Caco-2 (cell line): ENCODE measurements at regions not wholly inside any gene's neighbourhood (a gene's known extent, or its start where the extent isn't known, plus 50 kb on each side); places are given as distances from the start of the nearest gene placed in this dataset.

Experiments
- BruUV-seq: library from RNA; stranded (reverse); fragments of 400-500 nt; replicated peaks from 2 replicates; lab custom pipeline; 2021; lab: Mats Ljungman, UMichigan
- CTCF ChIA-PET: fragments of 300-600 bp; sonication (Branson Sonifier 250); formaldehyde crosslinking; loops from one replicate; lab custom pipeline; 2022; ENCODE audit warnings: antibody characterized with exemption; lab: Charles Lee
- POLR2A ChIA-PET: fragments of 300-600 bp; sonication (Branson Sonifier 250); formaldehyde crosslinking; loops from one replicate; lab custom pipeline; 2022; ENCODE audit warnings: antibody characterized with exemption; lab: Charles Lee
- DNase-seq, 2 experiments: peaks; one replicate each; pipeline versions ENCODE4 v3.0.0 to v3.0.0-alpha.2; 2020 to 2022
- H3K27me3 ChIP-seq: replicated peaks from 2 replicates; pipeline ENCODE4 v1.6.0; 2011; ENCODE audit warnings: low read length; ENCODE audit not compliant: control insufficient read depth, insufficient read depth
- H3K36me3 ChIP-seq: 2 replicates; pipeline ENCODE4 v1.5.1; 2011; ENCODE audit warnings: low read length; ENCODE audit not compliant: control insufficient read depth, insufficient read depth
- H3K4me1 ChIP-seq: fragments of 250-450 bp; sonication (Bioruptor Pico); 2 replicates; pipeline ENCODE4 v1.5.1; 2020; ENCODE audit warnings: mild to moderate bottlenecking
- H3K4me3 ChIP-seq: 2 replicates; pipeline ENCODE4 v1.5.1; 2011; ENCODE audit warnings: low read depth, mild to moderate bottlenecking, control low read depth, low read length
- H3K9me3 ChIP-seq: fragments of 250-450 bp; sonication (Bioruptor Pico); 2 replicates; pipeline ENCODE4 v1.5.1; 2020; ENCODE audit warnings: mild to moderate bottlenecking, moderate library complexity
- H3K27ac Mint-ChIP-seq: one replicate; pipeline ENCODE4 v1.8.0; 2022; ENCODE audit warnings: mixed read lengths; ENCODE audit not compliant: unreplicated experiment
- H3K27me3 Mint-ChIP-seq: one replicate; pipeline ENCODE4 v1.8.0; 2022; ENCODE audit warnings: mixed read lengths; ENCODE audit not compliant: insufficient read depth, unreplicated experiment
- H3K36me3 Mint-ChIP-seq: one replicate; pipeline ENCODE4 v1.8.0; 2022; ENCODE audit warnings: mild to moderate bottlenecking, mixed read lengths; ENCODE audit not compliant: insufficient read depth, unreplicated experiment
- H3K4me1 Mint-ChIP-seq: one replicate; pipeline ENCODE4 v1.8.0; 2022; ENCODE audit warnings: low read depth, mixed read lengths; ENCODE audit not compliant: unreplicated experiment
- H3K4me3 Mint-ChIP-seq: one replicate; pipeline ENCODE4 v1.8.0; 2022; ENCODE audit warnings: mild to moderate bottlenecking, moderate library complexity, mixed read lengths; ENCODE audit not compliant: unreplicated experiment
- H3K9me3 Mint-ChIP-seq: one replicate; pipeline ENCODE4 v1.8.0; 2022; ENCODE audit warnings: mixed read lengths; ENCODE audit not compliant: unreplicated experiment
- intact Hi-C: fragments of 100-400 bp; cut with micrococcal nuclease; formaldehyde crosslinking; loops from one replicate; pipeline ENCODE4 v1.10.0; 2022; ENCODE audit not compliant: unreplicated experiment
- TF ChIP-seq, protein P1 (sequence below), 2 experiments: fragments of 200-600 bp in 1 of 2; IDR thresholded peaks; 1 replicate in 1 of 2; 2 replicates in 1 of 2; pipeline versions ENCODE4 v1.5.1 to v1.8.0; 2011 to 2022; ENCODE audit warnings: antibody characterized with exemption in 1 of 2, control low read depth in 1 of 2, inconsistent platforms in 1 of 2, low read depth in 1 of 2, low read length in 1 of 2, mild to moderate bottlenecking in 1 of 2, moderate library complexity in 1 of 2; ENCODE audit not compliant: insufficient read depth in 1 of 2, severe bottlenecking in 1 of 2, unreplicated experiment in 1 of 2

GRCh38 chr17:77354670-77355455 lies 214.1 kb downstream of the SEC14L1 start:
- DNase-seq, result no peak
- no peak overlapping the region for H3K4me3 ChIP-seq

DNA sequence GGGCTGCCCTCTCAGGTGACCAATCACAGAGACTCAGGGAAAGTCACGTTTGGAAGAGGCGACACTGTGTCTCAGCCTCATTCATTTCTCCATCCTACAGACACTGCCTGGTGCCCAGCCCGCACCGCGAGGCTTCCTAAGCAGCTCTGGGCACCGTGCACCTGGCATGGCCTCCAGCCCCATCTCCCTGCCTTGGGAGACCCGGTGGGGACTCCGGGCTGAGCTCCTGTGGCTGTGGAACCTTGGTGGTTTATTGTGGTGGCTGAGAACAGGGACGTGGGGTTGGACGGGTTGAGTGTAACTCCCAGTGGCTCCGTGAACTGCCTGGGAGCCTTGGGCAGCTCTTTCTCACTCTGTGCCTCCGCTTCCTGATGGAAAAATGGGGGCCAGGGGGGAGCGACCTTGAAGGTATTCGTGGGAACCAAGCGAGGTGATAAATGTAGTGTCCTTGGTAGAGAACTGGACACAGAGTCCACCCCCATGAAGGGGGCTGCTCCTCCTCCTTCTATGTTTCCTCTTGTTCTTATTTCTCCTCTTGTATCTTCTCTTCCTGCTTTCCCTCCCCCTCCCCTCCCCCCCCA lies 215.4 kb downstream of the SEC14L1 start:
- peaks cover 15% of the 10 kb centered on the region for H3K9me3 Mint-ChIP-seq
- H3K27me3 ChIP-seq, result no peaks in the 10 kb centered on the region
- peaks cover 75% of the 10 kb centered on the region for H3K36me3 Mint-ChIP-seq
- no peaks in the 10 kb centered on the region for H3K4me1 ChIP-seq
- H3K9me3 ChIP-seq, result peaks cover 17% of the 10 kb centered on the region
- TF ChIP-seq, protein P1, sequence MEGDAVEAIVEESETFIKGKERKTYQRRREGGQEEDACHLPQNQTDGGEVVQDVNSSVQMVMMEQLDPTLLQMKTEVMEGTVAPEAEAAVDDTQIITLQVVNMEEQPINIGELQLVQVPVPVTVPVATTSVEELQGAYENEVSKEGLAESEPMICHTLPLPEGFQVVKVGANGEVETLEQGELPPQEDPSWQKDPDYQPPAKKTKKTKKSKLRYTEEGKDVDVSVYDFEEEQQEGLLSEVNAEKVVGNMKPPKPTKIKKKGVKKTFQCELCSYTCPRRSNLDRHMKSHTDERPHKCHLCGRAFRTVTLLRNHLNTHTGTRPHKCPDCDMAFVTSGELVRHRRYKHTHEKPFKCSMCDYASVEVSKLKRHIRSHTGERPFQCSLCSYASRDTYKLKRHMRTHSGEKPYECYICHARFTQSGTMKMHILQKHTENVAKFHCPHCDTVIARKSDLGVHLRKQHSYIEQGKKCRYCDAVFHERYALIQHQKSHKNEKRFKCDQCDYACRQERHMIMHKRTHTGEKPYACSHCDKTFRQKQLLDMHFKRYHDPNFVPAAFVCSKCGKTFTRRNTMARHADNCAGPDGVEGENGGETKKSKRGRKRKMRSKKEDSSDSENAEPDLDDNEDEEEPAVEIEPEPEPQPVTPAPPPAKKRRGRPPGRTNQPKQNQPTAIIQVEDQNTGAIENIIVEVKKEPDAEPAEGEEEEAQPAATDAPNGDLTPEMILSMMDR (IDR thresholded peaks at IDR 0.05; ENCODE audit: insufficient read depth in 1 of 2, low read depth in 1 of 2, low read length in 1 of 2, severe bottlenecking in 1 of 2, unreplicated experiment in 1 of 2), result no peak
- H3K4me3 ChIP-seq, result no peak overlapping the region
- intact Hi-C loops, result no loop called here
- no peak overlapping the region for H3K4me3 Mint-ChIP-seq
- ChIA-PET CTCF (no interaction called here), POLR2A (no interaction called here)
- no TSS peak for BruUV-seq
- peaks cover 7% of the 10 kb centered on the region for H3K4me1 Mint-ChIP-seq
- no peaks in the 10 kb centered on the region for H3K27me3 Mint-ChIP-seq
- peaks cover 7% of the 10 kb centered on the region for H3K36me3 ChIP-seq
- no peak for DNase-seq
- peak overlapping the region; percentile 92 for H3K27ac Mint-ChIP-seq

More at GRCh38 chr17:77354670-77355455, 214.1 kb downstream of the SEC14L1 start:
- intact Hi-C loops, result no loop called here
- Mint-ChIP-seq H3K4me3 (no peak overlapping the region), H3K27me3 (no peaks in the 10 kb centered on the region), H3K9me3 (peaks cover 15% of the 10 kb centered on the region), H3K36me3 (peaks cover 78% of the 10 kb centered on the region), H3K27ac (no peak overlapping the region), H3K4me1 (peaks cover 7% of the 10 kb centered on the region)
- H3K9me3 ChIP-seq, result peaks cover 17% of the 10 kb centered on the region
- BruUV-seq, result no TSS peak
- POLR2A ChIA-PET, result no interaction called here
- CTCF ChIA-PET, result interaction anchor here (0.5 kb wide), 1 partner anchor 168 kb away, joined by 3 read pairs; no protein-coding TSS in a partner anchor
- no peaks in the 10 kb centered on the region for H3K27me3 ChIP-seq
- TF ChIP-seq, protein P1 (IDR thresholded peaks at IDR 0.05; ENCODE audit: insufficient read depth in 1 of 2, low read depth in 1 of 2, low read length in 1 of 2, severe bottlenecking in 1 of 2, unreplicated experiment in 1 of 2), result no peak
- H3K4me1 ChIP-seq, result no peaks in the 10 kb centered on the region
- peaks cover 4% of the 10 kb centered on the region for H3K36me3 ChIP-seq

- TF ChIP-seq, protein P1 (IDR thresholded peaks at IDR 0.05; ENCODE audit: insufficient read depth in 1 of 2, low read depth in 1 of 2, low read length in 1 of 2, severe bottlenecking in 1 of 2, unreplicated experiment in 1 of 2), result no peak
- Mint-ChIP-seq H3K4me1 (peaks cover 7% of the 10 kb centered on the region), H3K27ac (peak overlapping the region; percentile 92), H3K9me3 (peaks cover 15% of the 10 kb centered on the region), H3K4me3 (no peak overlapping the region), H3K27me3 (no peaks in the 10 kb centered on the region), H3K36me3 (peaks cover 73% of the 10 kb centered on the region)
- BruUV-seq, result no TSS peak
- no peak for DNase-seq
- H3K27me3 ChIP-seq, result no peaks in the 10 kb centered on the region
- ChIA-PET CTCF (no interaction called here), POLR2A (no interaction called here)
- H3K36me3 ChIP-seq, result peaks cover 7% of the 10 kb centered on the region
- no peaks in the 10 kb centered on the region for H3K4me1 ChIP-seq
- H3K9me3 ChIP-seq, result peaks cover 17% of the 10 kb centered on the region
- intact Hi-C loops, result no loop called here
- no peak overlapping the region for H3K4me3 ChIP-seq
Measured at GRCh38 chr17:77356690-77357201, 216.0 kb downstream of the SEC14L1 start.
